GM12865 (cell line): ENCODE measurements at regions not wholly inside any gene's neighbourhood (a gene's known extent, or its start where the extent isn't known, plus 50 kb on each side); places are given as distances from the start of the nearest gene placed in this dataset.
A peak's percentile ranks its signal among the peaks of the same experiment; 100 is the strongest.

ENCODE experiments used
- DNase-seq: peaks from one replicate; pipeline ENCODE4 v3.0.0; 2010; ENCODE audit warnings: low read depth
- H3K4me3 ChIP-seq: 2 replicates; pipeline ENCODE4 v1.5.1; 2011; ENCODE audit warnings: mild to moderate bottlenecking, low read depth, low read length, control low read depth
- TF ChIP-seq, protein P1 (sequence below): IDR thresholded peaks from 2 replicates; pipeline ENCODE4 v1.5.1; 2011; ENCODE audit warnings: low read length, control low read depth, low read depth, inconsistent platforms; ENCODE audit not compliant: insufficient read depth; ENCODE audit errors: missing control alignments

DNA sequence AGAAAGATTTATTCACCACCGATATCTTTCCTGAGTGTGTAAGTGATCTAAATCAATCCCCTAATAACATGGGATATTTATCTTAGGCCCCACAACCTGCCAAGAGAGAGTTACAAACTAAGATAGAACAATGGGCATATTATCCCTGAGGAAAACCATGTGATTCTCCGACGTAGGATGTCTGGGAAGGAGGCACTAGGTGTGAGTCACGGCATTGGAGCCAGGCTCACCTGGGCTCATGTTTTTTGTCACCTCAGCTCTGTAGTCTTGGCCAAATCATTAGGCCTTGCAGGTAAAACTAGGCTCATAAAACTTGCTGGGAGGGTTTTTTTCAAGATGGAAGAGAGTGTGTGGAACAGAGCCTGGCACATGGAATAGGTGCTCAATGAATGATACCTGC, 129.7 kb upstream of the PLEKHG7 start:
- no peak overlapping the region for H3K4me3 ChIP-seq
- TF ChIP-seq, protein P1, sequence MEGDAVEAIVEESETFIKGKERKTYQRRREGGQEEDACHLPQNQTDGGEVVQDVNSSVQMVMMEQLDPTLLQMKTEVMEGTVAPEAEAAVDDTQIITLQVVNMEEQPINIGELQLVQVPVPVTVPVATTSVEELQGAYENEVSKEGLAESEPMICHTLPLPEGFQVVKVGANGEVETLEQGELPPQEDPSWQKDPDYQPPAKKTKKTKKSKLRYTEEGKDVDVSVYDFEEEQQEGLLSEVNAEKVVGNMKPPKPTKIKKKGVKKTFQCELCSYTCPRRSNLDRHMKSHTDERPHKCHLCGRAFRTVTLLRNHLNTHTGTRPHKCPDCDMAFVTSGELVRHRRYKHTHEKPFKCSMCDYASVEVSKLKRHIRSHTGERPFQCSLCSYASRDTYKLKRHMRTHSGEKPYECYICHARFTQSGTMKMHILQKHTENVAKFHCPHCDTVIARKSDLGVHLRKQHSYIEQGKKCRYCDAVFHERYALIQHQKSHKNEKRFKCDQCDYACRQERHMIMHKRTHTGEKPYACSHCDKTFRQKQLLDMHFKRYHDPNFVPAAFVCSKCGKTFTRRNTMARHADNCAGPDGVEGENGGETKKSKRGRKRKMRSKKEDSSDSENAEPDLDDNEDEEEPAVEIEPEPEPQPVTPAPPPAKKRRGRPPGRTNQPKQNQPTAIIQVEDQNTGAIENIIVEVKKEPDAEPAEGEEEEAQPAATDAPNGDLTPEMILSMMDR: no peak
- DNase-seq: no peak

DNA sequence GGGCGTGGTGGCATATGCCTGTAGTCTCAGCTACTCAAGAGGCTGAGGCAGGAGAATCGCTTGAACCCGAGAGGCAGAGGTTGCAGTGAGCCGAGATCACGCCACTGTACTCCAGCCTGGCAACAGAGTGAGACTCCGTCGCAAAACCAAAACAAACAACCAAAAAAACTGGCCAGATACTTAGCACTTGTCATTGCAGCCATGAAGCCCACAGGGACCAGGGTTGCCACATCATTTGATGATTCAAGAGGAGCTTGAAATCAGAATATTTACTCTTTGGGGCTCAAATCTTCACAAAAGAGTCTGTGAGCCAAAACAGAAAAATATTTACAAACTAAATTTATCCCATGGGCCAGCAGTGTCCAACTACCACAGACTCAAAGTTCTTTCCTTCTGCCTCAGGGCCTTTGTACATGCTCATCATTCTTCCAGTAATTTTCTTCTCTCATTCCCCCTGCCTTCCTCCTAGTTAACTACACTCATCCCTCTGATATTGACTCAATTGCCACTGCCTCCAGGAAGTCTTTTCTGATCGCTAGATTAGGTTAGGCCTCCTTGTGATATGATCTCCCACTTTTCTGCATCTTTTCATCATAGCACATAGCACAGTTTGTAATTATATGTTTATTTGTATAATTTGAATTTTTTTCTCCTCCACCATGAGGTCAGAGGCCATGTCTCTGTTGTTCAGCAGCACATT, 130.8 kb upstream of the PLEKHG7 start:
- DNase-seq: no peak
- H3K4me3 ChIP-seq: no peak overlapping the region
- TF ChIP-seq, protein P1: no peak

DNA sequence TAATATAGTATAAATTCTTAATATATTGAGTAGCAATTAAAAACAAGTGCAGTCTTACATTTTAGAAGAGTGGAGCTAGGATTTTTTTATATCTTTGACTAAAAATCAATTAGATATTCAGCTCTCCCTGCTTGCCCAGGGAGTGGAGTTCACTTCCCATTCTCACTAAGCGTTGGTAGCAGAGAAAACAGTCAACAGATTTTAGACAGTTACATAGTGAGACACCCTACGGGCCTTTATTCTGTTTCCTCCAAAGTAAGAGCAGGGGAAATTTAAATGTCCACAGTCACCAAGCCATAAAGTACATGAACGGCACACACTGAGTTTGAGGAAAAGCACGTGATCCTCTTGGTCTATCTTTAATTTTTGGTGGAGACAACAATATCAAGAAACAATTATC, 131.6 kb upstream of the PLEKHG7 start:
- no peak for DNase-seq
- TF ChIP-seq, protein P1: no peak
- no peak overlapping the region for H3K4me3 ChIP-seq

DNA sequence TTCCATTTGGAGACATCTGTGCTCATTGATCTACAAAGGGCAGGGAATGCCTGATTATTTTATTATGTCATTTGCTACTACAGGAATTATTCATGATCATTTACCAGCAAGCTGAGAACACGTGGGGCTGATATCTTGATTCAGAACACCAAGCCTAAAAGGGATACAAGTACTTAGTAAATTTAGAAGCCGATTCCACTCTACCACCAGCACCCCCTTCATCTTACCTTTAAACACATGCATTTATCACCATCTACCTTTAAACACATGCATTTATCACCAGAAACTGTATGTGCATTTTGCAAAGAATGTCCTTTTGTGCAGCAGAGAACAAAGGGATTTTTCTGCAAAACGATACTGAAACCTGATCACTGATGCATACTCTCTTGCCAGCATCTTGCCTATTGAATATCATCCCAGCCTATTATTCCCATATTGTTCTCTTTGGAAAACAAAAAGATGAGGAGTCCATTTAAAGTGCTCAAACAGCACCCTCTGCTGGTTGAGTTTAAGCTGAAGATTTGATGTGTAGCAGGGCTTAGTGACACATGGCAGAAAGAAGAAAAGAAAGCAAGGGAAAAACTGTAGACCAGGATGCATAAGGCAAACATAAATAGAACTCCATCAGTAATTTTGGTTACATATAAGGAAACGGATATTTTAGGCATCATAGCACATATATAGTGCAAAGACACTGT, 132.6 kb upstream of the PLEKHG7 start:
- H3K4me3 ChIP-seq: peak overlapping the region; percentile 16
- peak; percentile 86 for DNase-seq
- TF ChIP-seq, protein P1: peak; percentile 51

DNA sequence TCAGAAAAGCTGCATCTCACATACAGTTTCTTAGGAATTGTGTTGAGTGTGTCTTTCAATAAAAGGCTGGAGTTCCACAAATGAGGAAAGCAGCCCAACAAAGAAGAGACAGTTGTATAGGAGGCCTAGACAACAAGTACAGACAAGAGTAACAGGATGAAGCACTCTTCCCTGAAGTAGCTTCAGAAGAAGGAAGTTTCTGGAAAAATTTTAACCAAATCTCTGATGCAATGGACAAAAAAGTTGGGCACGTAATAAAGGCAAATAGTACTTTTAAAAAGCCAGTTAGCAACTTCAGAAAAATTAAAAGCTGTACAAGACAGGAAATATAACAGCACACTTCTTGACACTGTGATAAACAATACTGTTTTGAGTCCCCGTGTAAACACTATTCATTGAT, 134.1 kb upstream of the PLEKHG7 start:
- TF ChIP-seq, protein P1: no peak
- DNase-seq: no peak
- H3K4me3 ChIP-seq: no peak overlapping the region

DNA sequence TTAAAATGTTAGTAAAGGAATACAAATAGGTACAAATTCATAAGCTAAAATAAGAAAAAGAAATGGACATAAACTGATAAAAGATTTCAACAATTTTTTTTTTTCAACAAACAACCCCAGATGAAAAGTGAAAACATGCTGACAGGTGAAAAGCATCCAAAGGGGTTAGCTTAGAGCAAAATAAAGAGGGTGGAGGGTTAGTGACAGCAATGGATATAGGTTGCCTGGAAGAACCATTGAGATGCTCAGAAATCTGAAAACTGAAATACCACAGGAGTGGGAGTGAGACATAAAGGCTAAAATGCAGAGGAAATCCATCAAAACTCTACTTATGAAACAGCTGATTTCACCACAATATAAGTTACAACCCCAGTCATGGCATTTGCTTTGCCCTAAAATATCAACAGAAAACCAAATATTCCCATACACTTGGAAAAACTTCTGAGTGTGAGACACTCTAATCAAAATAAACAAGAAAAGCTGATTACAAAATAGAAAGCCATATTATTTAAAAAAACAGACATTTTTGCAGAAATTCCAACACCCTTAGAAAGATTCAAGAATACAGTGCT, 136.3 kb upstream of the PLEKHG7 start:
- TF ChIP-seq, protein P1: no peak
- DNase-seq: no peak
- no peak overlapping the region for H3K4me3 ChIP-seq

DNA sequence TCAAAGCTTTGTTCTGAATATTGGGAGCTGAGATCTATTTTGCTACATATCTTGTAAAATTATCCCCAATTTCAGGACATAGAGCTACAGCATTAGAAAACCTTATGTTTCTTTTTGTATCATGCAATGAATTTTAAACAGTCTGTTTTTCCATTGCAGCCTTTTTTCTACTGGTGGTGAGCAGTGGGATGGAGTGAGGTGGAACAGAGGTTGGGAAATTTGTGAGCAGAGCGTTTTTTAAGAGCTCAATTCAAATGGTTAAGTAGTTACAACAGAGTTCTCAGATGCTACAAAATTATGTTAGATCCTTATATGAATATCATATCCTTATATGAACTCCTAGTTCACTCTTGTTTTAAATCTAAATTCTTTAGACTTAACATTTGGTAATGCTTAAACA, 139.0 kb upstream of the PLEKHG7 start:
- H3K4me3 ChIP-seq: no peak overlapping the region
- no peak for DNase-seq
- TF ChIP-seq, protein P1: no peak
